ENCODE measurements at regions not wholly inside any gene's neighbourhood (a gene's known extent, or its start where the extent isn't known, plus 50 kb on each side); places are given as distances from the start of the nearest gene placed in this dataset.

- no peak for TF ChIP-seq CTCF (IDR thresholded peaks at IDR 0.05; ENCODE audit: control extremely low read depth, extremely low read depth, low read depth, missing control alignments)
- CTCF ChIA-PET: no interaction called here
- POLR2A ChIA-PET: no interaction called here
- no peak for DNase-seq (ENCODE audit: extremely low spot score)
Observed at GRCh38 chr20:63119963-63120807, 95.7 kb downstream of the YTHDF1 start.

GRCh38 chr20:63119121-63119962, 96.6 kb downstream of the YTHDF1 start:
- TF ChIP-seq CTCF (IDR thresholded peaks at IDR 0.05; ENCODE audit: control extremely low read depth, extremely low read depth, low read depth, missing control alignments): no peak
- CTCF ChIA-PET: no interaction called here
- DNase-seq (ENCODE audit: extremely low spot score): no peak
- POLR2A ChIA-PET: no interaction called here

DNA sequence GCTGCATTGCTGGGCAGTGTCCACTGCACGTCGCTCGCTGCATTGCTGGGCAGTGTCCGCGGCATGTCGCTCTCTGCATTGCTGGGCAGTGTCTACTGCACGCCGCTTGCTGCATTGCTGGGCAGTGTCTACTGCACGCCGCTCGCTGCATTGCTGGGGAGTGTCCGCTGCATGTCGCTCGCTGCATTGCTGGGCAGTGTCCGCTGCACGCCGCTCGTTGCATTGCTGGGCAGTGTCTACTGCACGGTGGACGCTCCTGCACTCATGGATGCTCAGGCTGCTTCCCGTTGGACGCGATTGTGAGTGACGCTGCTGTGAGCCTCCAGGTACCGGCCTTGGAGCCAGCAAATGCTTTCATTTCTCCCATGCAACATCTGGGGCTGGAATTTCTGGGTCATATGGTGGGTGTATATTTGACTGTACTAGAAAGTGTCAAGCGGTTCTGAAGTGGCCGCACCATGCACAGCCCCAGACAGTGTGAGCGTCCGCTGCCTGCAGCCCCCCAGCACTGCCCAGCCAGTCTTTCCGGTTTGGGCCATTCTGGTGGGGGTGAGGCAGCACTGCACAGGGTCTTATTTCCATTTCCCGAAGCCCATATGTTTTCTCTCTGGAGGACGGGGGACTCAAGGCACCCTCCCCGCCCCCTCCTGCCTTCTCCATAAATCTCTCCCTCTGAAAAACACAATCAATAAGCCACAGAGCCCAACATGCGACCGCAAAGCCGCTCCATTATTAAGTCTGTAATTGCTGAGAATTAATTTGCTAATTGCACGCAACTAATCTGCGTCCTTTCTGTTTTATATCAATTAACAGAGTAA, 97.4 kb downstream of the YTHDF1 start:
- POLR2A ChIA-PET: no interaction called here
- CTCF ChIA-PET: no interaction called here
- DNase-seq (ENCODE audit: extremely low spot score): no peak
- no peak for TF ChIP-seq CTCF (IDR thresholded peaks at IDR 0.05; ENCODE audit: control extremely low read depth, extremely low read depth, low read depth, missing control alignments)

- no peak for TF ChIP-seq CTCF (IDR thresholded peaks at IDR 0.05; ENCODE audit: control extremely low read depth, extremely low read depth, low read depth, missing control alignments)
- ChIA-PET CTCF (no interaction called here), POLR2A (no interaction called here)
- DNase-seq (ENCODE audit: extremely low spot score): no peak
Observed at GRCh38 chr20:63117661-63118302, 98.1 kb downstream of the YTHDF1 start.

- ChIA-PET CTCF (interaction anchor here (0.7 kb wide), 1 partner anchor 66 kb away, joined by 3 read pairs; no protein-coding TSS in a partner anchor), POLR2A (no interaction called here)
- no peak for DNase-seq (ENCODE audit: extremely low spot score)
- TF ChIP-seq CTCF (IDR thresholded peaks at IDR 0.05; ENCODE audit: control extremely low read depth, extremely low read depth, low read depth, missing control alignments): no peak
Observed at GRCh38 chr20:63117151-63117550, 98.8 kb downstream of the YTHDF1 start.
